HG02852 (cell line): ENCODE measurements at regions not wholly inside any gene's neighbourhood (a gene's known extent, or its start where the extent isn't known, plus 50 kb on each side); places are given as distances from the start of the nearest gene placed in this dataset.

Source experiments
- ATAC-seq: cut with Tn5 transposase; IDR thresholded peaks from one replicate; pipeline ENCODE4 v1.9.1; 2021; ENCODE audit warnings: mild to moderate bottlenecking, moderate library complexity; ENCODE audit not compliant: unreplicated experiment

DNA sequence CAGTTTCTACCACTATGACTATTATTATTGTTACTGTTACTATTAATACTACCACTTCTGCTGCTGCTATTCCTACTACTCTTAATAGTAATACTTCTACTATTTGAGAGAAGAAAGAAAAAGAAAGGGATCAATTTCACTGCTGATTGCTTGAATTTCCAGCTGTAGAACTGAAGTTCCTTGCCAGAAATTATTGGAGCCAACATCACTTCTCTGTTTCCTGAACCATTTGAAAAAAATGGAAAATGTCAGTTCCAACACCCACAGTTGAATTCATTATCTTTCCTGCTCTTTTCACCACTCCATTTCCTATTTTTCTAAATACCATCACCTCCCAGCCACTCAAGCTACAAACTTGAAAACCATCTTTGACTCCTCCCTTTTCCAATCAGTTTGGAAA lies 54.1 kb upstream of the PIK3C2G start:
- no peak for ATAC-seq

DNA sequence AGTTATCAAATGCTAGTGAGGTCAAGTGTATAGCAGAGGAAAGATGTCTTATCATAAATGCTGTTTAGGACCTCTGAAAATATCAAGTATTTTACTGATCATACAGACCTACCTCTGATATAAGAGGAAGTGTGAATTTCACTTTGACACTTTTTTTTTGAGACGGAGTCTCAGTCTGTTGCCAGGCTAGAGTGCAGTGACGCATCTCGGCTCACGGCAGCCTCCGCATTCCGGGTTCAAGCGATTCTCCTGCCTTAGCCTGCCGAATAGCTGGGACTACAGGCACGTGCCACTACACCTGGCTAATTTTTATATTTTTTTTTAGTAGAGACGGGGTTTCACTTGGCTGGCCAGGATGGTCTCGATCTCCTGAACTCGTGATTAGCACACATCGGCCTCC lies 55.1 kb upstream of the PIK3C2G start:
- ATAC-seq: no peak

DNA sequence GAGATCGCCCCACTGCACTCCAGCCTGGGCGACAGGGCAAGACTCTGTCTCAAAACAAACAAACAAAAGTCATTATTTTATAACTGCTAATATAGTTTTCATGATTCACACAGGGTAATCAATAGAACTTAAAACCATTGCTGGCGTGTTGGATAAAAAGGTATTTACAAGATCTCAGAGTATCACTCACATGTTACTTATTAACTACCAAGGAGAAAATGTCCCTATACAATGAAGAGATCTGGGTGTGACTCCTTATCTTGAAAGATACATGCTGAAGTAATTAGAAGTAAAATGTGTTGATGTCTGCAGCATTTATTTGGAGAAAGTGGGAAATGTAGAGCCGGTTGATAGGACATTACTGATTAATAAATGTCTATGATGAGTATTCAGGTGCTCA lies 57.3 kb upstream of the PIK3C2G start:
- no peak for ATAC-seq

DNA sequence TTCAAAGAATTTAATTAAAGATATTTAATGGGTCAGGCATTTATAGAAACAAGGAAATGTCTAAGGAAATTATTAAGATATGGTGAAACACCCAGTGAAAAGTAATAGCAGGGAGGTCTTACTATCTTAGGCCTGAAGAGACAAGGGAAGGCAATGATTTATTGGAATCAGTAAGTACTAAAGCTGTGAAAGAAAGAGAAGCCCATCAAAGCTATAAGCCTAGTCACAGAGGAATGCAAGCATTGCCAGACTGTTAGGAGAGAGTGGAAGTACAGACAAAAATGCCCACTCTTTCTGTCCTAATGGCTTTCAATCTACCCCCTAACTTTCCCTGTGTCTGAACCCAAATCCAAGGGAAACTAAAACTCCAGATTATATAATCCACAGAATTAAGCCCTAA lies 69.2 kb upstream of the PIK3C2G start:
- no peak for ATAC-seq

DNA sequence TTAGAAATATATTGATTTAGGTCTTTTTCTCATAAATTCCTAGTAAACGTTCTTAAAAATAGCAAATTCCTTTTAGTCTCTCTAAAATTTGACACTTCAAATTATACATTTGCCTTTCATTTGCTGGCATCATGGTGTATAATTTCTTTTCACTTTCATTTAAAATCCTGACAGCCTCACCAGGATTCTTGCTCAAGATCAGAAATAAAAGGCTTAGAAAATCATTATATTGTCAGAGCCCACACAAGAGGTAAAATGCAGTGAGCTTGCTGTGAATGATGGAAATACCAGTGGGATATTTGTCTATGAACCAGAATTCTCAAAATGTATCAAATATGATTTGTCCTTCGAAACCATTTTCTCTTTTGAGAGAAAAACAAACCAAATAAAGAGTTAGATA lies 78.2 kb upstream of the PIK3C2G start:
- ATAC-seq: no peak

DNA sequence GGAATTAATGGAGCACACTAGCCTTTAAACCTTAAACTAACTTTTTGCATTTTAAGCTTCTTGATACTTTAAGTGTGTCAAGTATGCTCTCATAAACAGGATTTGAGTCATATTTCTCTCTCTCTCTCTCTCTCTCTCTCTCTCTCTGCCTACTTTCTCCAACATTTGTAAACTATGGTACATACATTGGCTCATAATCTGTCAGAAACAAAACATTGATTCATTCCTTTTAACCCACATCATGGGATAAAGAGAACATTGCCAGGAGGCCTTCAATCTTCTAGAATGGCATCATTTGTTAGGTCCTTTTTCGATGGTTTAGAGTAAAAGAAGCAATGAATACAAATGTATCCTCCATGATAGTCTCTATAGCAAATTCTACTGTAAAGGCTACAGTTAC lies 81.6 kb upstream of the RERGL start:
- no peak for ATAC-seq

DNA sequence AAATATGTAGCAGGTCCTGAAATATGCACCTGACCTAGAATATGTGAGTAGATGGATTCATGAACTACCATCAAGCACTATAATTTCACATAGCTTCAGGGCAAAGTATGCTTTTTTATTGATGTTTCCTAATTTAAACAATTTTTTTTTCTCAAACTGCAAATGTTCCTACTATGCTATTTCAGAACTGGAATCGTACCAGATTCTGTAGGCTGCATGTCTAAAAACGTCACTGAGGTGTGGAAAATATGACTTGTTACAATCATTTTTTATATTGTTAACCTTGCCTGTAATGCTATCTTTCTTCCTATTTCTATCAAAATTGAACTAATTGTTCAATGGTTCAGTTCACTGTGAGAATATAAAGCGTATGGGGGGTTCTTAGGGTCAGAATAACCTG lies 78.0 kb upstream of the RERGL start:
- no peak for ATAC-seq

DNA sequence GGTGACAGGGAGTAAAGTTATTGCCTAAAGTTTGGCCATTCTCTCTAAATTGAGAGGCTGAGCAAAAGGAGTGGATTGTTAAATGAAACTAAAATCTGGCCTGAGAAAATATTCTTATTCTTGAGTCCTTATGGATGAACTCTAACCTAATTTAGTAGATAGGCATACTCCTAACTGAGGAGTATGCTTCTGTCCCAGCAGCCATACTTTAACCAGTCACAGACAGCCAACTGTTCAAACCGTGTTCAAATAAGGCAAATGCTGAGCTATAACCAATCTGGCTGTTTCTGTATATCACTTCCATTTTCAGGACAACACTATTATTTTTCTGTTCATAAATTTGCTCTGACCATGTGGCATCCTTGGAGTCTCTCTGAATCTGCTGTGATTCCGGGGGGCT lies 75.9 kb upstream of the RERGL start:
- peak; percentile 39 for ATAC-seq

DNA sequence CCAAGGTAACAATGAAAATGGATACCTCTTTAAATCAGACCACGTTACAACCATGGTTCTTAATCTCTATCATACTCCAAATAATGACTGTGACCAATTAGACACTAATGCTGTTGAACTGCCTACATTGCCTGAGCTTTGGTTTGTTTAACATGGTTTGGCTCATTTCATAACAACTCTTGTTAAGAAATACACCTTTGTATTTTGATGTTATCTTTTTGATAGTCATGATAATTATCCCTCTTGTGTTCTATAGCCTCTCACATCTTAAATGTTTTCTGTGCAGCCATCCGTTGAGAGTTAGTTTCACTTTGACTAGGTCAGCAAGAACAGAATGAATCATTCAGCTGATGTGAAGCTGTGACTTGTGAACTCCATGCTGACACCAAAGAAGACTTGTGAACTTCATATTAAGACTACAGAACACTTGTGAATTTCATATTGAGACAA lies 75.5 kb upstream of the RERGL start:
- ATAC-seq: peak; percentile 99

DNA sequence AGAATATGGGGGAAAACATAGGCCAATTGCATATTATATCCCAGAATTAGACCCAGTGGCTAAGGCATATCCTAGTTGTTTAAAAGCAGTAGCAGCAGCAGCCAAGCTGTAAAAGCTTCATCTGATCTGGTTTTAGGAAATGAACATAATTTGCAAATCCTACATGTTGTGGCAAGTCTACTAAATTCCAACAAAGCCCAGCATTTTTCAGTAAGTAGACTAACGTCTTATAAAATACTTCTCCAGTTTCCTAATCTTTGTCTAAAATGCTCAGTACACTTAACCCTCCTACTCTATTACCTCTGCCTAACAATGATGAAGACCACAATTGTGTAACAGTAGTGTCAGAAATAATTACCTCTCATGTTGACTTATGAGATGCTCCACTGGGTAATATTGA lies 70.9 kb upstream of the RERGL start:
- ATAC-seq: no peak

DNA sequence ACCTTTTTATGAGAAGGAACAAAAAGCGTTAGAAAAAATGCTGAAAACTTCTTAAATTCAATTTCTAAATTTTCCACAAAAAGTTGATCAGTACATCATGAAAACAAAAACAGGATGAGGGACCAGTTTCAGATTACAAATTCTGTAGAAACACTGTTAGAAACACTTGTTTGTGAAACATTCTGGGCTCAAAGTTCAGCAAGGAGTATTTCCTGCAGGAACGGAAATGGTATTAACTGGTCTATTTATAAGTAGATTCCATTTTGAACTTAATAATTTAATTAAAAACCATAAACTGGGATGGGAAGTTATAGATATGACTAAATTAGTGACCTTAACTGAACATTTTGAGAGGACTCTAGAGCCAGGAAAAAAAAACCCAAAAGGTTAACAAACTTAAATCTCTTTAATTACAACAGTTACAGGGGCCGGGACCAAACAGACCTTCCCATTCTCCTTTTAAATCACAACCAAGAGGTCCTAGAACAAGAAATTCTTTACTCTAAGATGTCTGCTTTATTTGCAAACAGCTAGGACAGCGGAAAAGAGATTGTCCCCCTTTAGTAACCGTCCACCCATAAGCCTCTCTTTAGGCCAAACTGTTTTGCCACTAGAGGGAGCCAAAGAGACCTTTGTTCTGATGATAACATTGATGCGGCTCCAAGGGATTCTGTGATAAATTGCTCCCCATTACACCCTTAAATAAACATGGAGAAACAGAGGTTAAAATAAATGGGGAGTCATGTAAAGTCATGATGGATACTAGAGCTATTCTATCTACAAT lies 69.0 kb upstream of the RERGL start:
- peak; percentile 67 for ATAC-seq

DNA sequence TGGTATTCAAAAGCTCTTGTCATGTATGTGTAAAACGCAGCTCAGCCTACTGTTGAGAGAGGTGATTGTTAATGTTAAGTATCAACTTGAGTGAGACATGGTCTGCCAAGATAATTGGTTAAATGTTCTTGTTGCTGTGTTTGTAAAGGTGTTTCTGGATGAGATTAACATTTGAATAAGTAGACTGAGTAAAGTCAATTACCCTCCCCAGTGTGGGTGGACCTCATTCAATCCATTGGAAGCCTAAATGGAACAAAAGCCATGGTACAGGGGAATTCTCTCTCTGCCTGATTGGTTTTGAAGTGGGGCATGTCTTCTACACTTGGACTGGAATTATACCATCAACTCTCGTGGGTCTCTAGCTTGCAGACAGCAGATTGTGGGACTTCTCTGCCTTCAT lies 63.8 kb upstream of the RERGL start:
- no peak for ATAC-seq

DNA sequence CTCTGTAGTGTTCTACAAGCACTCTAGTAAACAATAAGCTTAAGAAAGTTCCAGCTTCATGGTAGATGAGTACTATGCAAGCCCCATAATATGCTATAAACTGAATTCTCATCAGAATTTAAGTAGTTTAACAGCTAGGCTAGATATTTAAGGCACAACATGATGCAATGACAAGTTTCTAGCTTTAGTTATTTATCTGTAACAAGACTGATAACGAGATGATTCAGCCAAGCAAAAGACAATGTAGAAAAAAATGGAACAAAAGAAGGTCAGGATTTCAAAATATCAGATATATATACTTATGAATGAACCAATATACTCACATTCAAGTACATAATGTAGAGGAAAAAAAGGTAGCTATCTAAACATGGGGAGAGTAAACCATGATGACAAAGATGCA lies 61.0 kb upstream of the RERGL start:
- no peak for ATAC-seq

DNA sequence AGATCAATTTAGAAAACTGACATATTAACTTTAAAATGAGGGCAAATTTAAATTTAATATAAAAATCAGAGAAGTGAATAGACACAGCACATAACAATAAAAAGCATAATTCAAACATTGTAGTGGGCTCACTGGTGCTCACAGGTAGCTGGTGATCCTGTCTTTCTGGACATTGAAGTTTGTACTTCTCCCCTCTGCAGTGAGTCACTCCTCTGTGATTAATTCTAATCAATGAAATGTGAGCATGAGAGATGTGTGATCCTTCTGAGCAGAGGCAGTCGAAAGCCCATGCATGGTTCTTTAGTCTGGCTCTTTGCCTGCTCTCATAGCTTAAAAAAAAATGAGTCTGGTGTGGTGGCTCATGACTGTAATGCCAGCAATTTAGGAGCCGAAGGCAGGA lies 59.0 kb upstream of the RERGL start:
- ATAC-seq: no peak

DNA sequence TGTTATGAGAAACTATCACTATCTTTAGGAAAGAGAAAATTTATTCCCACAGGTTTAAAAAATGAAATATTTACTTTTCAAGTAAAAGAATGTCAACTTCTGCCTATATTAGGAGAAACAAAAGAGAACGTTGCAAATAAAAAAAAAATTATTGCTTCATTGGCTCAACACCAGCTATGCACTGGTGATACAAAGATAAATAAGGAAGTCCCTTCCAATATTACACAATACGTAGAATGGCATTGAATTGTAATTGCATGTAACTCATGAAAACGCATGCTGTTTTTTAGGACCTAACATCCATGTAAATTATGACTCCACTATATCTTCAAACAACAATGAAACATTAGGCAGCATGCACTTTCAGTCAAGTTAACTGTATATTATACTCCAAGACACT lies 56.4 kb upstream of the RERGL start:
- no peak for ATAC-seq

DNA sequence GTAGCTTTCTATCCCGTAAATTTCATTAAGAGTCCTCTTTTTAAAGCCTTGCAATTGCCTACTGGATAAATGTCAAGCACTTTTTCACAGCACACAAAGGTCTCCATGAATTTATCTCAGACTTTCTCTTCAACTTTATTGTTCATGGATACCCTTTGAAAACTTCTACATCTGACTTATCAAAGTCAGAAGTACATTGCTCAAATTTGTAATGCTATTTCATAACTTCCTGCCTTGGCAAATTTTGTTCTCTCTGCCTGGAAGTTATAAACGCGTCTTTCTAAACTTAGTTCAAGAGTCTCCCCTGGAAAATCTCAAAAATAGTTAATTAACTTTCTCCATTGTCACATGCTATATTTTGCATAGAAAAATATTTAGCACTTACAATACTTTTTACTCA lies 55.9 kb upstream of the RERGL start:
- no peak for ATAC-seq

DNA sequence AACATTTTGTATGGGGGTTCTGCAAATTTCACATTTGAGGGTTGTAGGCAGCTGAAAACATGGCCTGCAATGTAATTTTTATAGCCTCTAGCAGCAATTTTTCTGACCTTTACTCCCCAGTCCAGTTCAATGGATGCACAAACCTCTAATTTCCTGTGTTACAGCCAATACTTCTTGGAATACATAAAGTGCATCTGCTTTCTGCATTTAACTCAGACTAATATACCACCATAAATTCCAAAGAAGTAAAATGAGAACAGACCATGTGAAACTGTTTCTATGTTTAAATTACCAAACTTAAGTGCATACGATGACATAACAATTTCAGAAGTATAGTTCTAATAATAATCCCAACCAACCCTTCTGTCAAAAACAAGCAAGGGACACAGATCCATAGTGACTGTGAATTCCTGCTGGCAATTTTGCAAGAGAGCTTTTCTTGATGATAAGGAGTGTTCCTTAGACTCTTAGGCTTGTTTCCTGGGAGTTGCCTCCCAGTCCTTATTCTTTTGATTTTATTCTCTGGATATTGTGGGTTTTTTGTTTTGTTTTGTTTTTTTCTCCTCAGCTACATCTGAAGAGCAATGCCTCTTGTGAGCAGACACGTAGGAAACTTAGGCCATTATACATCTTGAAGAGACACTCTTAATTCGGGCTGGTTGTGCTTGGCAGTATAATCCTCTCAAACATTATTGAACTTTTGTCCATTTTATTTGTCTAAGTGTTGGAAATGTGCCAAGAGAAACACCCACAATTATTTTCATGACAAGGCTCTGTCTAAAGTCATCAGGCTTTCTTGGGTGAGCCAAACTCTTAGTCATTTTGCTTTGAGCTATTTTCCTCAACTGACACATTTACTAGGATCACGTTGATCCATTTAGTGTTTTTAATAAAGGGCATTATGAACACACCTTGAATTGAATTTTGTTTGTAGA lies 51.3 kb upstream of the RERGL start:
- ATAC-seq: no peak

DNA sequence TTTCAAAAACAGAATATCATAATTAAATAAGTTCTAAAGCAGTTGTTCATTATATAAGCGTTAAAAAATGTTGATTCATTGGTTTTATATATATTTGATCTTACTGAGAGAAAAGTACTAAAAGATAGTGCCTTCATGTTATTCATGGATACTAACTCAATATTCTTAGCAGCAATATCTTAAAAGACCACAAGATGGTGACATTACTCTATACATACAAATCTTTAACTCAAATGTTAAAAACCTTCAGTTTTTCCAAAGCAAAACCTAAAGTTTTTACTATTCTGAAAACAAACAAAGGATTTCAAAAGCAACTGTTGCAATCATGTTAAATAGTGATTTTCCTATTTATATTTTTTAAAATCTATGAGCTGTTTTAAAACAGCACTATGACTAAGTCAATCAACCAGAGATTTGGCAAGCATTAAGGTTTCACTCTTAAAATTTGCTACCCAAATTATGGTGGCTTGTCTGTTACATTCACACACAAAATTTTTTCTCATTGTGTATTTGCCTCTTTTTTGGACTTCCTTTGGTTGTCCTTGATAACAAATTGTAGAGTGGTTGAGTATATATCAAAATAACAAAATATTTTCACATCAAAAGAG lies 50.1 kb upstream of the RERGL start:
- peak; percentile 50 for ATAC-seq
